OCI-LY7 (cell line): ENCODE measurements at regions not wholly inside any gene's neighbourhood (a gene's known extent, or its start where the extent isn't known, plus 50 kb on each side); places are given as distances from the start of the nearest gene placed in this dataset.

Experiments
- BruUV-seq: library from RNA; stranded (reverse); fragments of 400-500 nt; replicated peaks from 2 replicates; lab custom pipeline; 2021; lab: Mats Ljungman, UMichigan
- CTCF ChIA-PET: fragments of 300-600 bp; sonication (Branson Sonifier 250); formaldehyde crosslinking; loops from one replicate; lab custom pipeline; 2022; ENCODE audit warnings: antibody characterized with exemption; ENCODE audit not compliant: unreplicated experiment; lab: Charles Lee
- POLR2A ChIA-PET: fragments of 300-600 bp; sonication (Branson Sonifier 250); formaldehyde crosslinking; loops from one replicate; lab custom pipeline; 2022; ENCODE audit warnings: antibody characterized with exemption; lab: Charles Lee
- DNase-seq: peaks from one replicate; pipeline ENCODE4 v3.0.0-alpha.2; 2015; ENCODE audit warnings: low spot score
- H2AFZ ChIP-seq: fragments of 200-600 bp; sonication (generic), shearing (Covaris generic); 2 replicates; pipeline ENCODE4 v1.6.1; 2014; ENCODE audit warnings: mild to moderate bottlenecking, antibody characterized with exemption, low read length, moderate library complexity
- H3K27ac ChIP-seq: fragments of 200-600 bp; sonication (generic); 2 replicates; pipeline ENCODE4 v1.5.1; 2014; ENCODE audit warnings: mixed run types, low read depth, mild to moderate bottlenecking, moderate library complexity, low read length, inconsistent platforms; ENCODE audit not compliant: poor library complexity, severe bottlenecking
- H3K36me3 ChIP-seq: fragments of 200-600 bp; sonication (generic); 2 replicates; pipeline ENCODE4 v1.6.1; 2014; ENCODE audit warnings: mild to moderate bottlenecking, antibody characterized with exemption, low read length, moderate library complexity, mixed read lengths; ENCODE audit not compliant: insufficient read depth
- H3K4me1 ChIP-seq: fragments of 200-600 bp; sonication (generic); 2 replicates; pipeline ENCODE4 v1.5.1; 2014; ENCODE audit warnings: mild to moderate bottlenecking, low read length; ENCODE audit not compliant: insufficient read depth, poor library complexity, severe bottlenecking
- H3K4me2 ChIP-seq: fragments of 200-600 bp; sonication (generic); 2 replicates; pipeline ENCODE4 v1.6.1; 2014; ENCODE audit warnings: mild to moderate bottlenecking, low read length
- H3K4me3 ChIP-seq: fragments of 200-600 bp; sonication (generic); 2 replicates; pipeline ENCODE4 v1.5.1; 2014; ENCODE audit warnings: mild to moderate bottlenecking, low read depth, low read length; ENCODE audit not compliant: poor library complexity, severe bottlenecking
- H3K79me2 ChIP-seq: fragments of 200-600 bp; sonication (generic); 2 replicates; pipeline ENCODE4 v1.6.1; 2016; ENCODE audit warnings: low read depth, mild to moderate bottlenecking, low read length, moderate library complexity, mixed read lengths; ENCODE audit not compliant: insufficient read depth
- H3K9me2 ChIP-seq: fragments of 200-600 bp; sonication (generic); 2 replicates; pipeline ENCODE4 v1.6.1; 2016; ENCODE audit warnings: mild to moderate bottlenecking, low read length, mixed read lengths; ENCODE audit not compliant: insufficient read depth
- H3K9me3 ChIP-seq: fragments of 200-600 bp; sonication (generic); 2 replicates; pipeline ENCODE4 v1.6.1; 2014; ENCODE audit warnings: mild to moderate bottlenecking, mixed run types, low read length, mixed read lengths
- H4K20me1 ChIP-seq: fragments of 200-600 bp; sonication (generic); 2 replicates; pipeline ENCODE4 v1.6.1; 2014; ENCODE audit warnings: mild to moderate bottlenecking, antibody characterized with exemption, low read length, moderate library complexity, mixed read lengths; ENCODE audit not compliant: insufficient read depth
- EZH2phosphoT487 ChIP-seq: fragments of 200-600 bp; sonication (generic); IDR thresholded peaks from 2 replicates; pipeline ENCODE4 v1.6.1; 2018; ENCODE audit warnings: low read depth, borderline replicate concordance, mild to moderate bottlenecking, mixed run types, antibody characterized with exemption, low read length, moderate library complexity, mixed read lengths
- intact Hi-C: fragments of 100-400 bp; cut with micrococcal nuclease; formaldehyde crosslinking; loops from one replicate; pipeline ENCODE4 v1.10.0; 2022; ENCODE audit not compliant: unreplicated experiment
- TF ChIP-seq, protein P1 (sequence below): fragments of 200-600 bp; sonication (generic); conservative IDR thresholded peaks from 2 replicates; pipeline ENCODE4 v1.5.1; 2014; ENCODE audit warnings: mild to moderate bottlenecking, antibody characterized with exemption, low read length, moderate library complexity, mixed read lengths

DNA sequence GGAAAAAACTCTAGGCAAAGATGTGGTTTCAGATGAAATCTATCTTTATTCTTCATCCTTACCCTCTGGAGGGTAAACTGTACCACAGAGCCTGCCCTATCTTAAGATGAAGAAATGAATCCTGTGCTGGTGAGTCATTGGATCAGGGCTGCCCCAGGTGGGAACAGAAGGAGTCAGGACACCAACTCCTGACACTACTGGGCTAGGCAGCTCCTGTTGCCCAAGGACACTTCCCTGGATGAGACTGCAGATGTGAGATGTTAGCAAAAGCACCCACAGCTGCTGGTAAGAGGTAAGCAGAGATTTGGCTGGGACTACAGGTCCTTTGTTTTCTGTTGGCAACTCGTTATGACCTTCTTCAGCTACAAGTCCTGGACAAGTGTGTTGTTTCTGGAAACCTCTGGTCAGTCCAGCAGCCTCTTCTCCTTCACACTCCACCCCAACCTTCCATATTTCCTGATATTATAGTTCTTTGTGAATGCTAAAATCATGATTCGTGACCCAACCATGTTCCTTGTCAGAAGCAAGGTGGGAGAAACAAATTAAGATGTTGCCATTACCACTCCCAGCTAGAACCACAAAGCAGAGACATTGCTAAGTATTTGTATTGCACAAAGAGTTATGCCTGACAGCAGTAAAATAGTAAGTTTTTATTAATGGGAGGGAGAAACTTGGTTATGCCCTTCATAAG lies 104.2 kb upstream of the TGFBR2 start:
- TF ChIP-seq, protein P1, sequence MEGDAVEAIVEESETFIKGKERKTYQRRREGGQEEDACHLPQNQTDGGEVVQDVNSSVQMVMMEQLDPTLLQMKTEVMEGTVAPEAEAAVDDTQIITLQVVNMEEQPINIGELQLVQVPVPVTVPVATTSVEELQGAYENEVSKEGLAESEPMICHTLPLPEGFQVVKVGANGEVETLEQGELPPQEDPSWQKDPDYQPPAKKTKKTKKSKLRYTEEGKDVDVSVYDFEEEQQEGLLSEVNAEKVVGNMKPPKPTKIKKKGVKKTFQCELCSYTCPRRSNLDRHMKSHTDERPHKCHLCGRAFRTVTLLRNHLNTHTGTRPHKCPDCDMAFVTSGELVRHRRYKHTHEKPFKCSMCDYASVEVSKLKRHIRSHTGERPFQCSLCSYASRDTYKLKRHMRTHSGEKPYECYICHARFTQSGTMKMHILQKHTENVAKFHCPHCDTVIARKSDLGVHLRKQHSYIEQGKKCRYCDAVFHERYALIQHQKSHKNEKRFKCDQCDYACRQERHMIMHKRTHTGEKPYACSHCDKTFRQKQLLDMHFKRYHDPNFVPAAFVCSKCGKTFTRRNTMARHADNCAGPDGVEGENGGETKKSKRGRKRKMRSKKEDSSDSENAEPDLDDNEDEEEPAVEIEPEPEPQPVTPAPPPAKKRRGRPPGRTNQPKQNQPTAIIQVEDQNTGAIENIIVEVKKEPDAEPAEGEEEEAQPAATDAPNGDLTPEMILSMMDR = no peak
- TF ChIP-seq EZH2phosphoT487 = no peak
- no peaks in the 10 kb centered on the region for H3K79me2 ChIP-seq
- H3K4me2 ChIP-seq = no peak overlapping the region
- no peaks in the 10 kb centered on the region for H3K4me1 ChIP-seq
- intact Hi-C loops = no loop called here
- no peak overlapping the region for H3K27ac ChIP-seq
- no peak overlapping the region for H3K4me3 ChIP-seq
- ChIA-PET CTCF (no interaction called here), POLR2A (interaction anchor here (0.6 to 0.7 kb wide), 2 partner anchors 16 to 785 kb away, joined by 3 to 4 read pairs; no protein-coding TSS in a partner anchor)
- H3K9me2 ChIP-seq = no peaks in the 10 kb centered on the region
- no peak overlapping the region for H2AFZ ChIP-seq
- DNase-seq = no peak
- H4K20me1 ChIP-seq = no peaks in the 10 kb centered on the region
- BruUV-seq = no TSS peak
- H3K9me3 ChIP-seq = no peaks in the 10 kb centered on the region
- no peaks in the 10 kb centered on the region for H3K36me3 ChIP-seq

DNA sequence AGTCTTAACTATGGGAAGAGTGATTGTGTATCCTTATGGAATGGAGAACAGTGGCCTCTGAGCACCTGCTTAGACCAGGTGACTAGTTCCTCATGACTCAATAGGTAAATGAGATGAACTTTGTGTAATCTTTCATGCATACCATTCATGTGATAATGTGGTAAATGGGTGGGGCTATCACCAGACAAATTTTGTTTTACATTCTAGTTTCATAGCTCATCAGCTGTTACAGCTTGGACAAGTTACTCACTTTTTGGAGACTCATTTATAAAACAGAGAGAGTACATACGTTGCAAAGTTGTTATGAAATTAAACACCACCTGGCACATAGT lies 103.7 kb upstream of the TGFBR2 start:
- Histone ChIP-seq H3K9me3 (no peaks in the 10 kb centered on the region), H4K20me1 (no peaks in the 10 kb centered on the region), H3K9me2 (no peaks in the 10 kb centered on the region), H3K4me1 (no peaks in the 10 kb centered on the region), H3K4me2 (no peak overlapping the region), H3K27ac (no peak overlapping the region), H3K79me2 (no peaks in the 10 kb centered on the region), H3K4me3 (no peak overlapping the region), H3K36me3 (no peaks in the 10 kb centered on the region), H2AFZ (no peak overlapping the region)
- ChIA-PET CTCF (no interaction called here), POLR2A (interaction anchor here (0.7 to 1.1 kb wide), 2 partner anchors 13 to 16 kb away, joined by 3 to 4 read pairs; no protein-coding TSS in a partner anchor)
- intact Hi-C loops = no loop called here
- TF ChIP-seq EZH2phosphoT487 = no peak
- TF ChIP-seq, protein P1 = no peak
- no TSS peak for BruUV-seq
- no peak for DNase-seq

DNA sequence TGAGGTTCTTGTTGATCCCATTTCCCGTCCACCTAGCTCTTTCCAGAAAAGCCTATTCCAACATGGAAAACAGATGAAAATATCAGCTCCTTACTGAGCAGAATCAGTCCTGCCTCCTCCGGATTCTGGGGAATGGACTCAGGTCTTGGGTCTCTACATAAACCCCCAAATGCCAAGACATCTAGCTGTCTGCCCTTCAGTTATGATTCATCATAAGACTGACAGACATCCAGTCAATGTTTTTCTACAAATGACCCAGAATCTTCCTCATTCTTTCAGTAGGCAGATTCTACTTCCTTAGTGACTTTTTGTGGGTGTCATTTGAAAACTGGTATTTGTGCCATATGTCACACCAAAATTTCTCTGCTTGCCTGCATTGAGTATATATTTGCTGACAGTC lies 103.0 kb upstream of the TGFBR2 start:
- no TSS peak for BruUV-seq
- no peak overlapping the region for H2AFZ ChIP-seq
- no peak overlapping the region for H3K27ac ChIP-seq
- TF ChIP-seq EZH2phosphoT487 = no peak
- TF ChIP-seq, protein P1 = no peak
- H3K9me3 ChIP-seq = no peaks in the 10 kb centered on the region
- H3K9me2 ChIP-seq = no peaks in the 10 kb centered on the region
- CTCF ChIA-PET = no interaction called here
- H3K4me1 ChIP-seq = no peaks in the 10 kb centered on the region
- H3K79me2 ChIP-seq = no peaks in the 10 kb centered on the region
- H3K36me3 ChIP-seq = no peaks in the 10 kb centered on the region
- H3K4me3 ChIP-seq = no peak overlapping the region
- intact Hi-C loops = no loop called here
- POLR2A ChIA-PET = interaction anchor here (1.1 to 1.6 kb wide), 2 partner anchors 12 to 50 kb away, joined by 4 read pairs; no protein-coding TSS in a partner anchor
- DNase-seq = no peak
- no peak overlapping the region for H3K4me2 ChIP-seq
- no peaks in the 10 kb centered on the region for H4K20me1 ChIP-seq
